ENCODE measurements at regions not wholly inside any gene's neighbourhood (a gene's known extent, or its start where the extent isn't known, plus 50 kb on each side); places are given as distances from the start of the nearest gene placed in this dataset.

- no peak overlapping the region for H3K4me3 ChIP-seq
- 85% methylated on average over 1 of the region's 1 CpG for WGBS
- no peaks in the 10 kb centered on the region for H3K27me3 ChIP-seq (replicated peaks; ENCODE audit: insufficient read depth)
- no peaks in the 10 kb centered on the region for H3K36me3 ChIP-seq
- H3K9me3 ChIP-seq = no peaks in the 10 kb centered on the region
- no peaks in the 10 kb centered on the region for H3K4me1 ChIP-seq (replicated peaks)
- H3K27ac ChIP-seq = no peak overlapping the region
- no peak for DNase-seq (ENCODE audit: low spot score)
- TF ChIP-seq POLR2A (IDR thresholded peaks at IDR 0.05) = no peak
- TF ChIP-seq, protein P1, sequence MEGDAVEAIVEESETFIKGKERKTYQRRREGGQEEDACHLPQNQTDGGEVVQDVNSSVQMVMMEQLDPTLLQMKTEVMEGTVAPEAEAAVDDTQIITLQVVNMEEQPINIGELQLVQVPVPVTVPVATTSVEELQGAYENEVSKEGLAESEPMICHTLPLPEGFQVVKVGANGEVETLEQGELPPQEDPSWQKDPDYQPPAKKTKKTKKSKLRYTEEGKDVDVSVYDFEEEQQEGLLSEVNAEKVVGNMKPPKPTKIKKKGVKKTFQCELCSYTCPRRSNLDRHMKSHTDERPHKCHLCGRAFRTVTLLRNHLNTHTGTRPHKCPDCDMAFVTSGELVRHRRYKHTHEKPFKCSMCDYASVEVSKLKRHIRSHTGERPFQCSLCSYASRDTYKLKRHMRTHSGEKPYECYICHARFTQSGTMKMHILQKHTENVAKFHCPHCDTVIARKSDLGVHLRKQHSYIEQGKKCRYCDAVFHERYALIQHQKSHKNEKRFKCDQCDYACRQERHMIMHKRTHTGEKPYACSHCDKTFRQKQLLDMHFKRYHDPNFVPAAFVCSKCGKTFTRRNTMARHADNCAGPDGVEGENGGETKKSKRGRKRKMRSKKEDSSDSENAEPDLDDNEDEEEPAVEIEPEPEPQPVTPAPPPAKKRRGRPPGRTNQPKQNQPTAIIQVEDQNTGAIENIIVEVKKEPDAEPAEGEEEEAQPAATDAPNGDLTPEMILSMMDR (IDR thresholded peaks at IDR 0.05) = no peak
- no peak for TF ChIP-seq POLR2AphosphoS5 (IDR thresholded peaks at IDR 0.05)
- intact Hi-C loops (cut with DNase I) = no loop called here
These were observed 906.7 kb downstream of the IGSF11 start for GRCh38 chr3:118127992-118128391.

DNA sequence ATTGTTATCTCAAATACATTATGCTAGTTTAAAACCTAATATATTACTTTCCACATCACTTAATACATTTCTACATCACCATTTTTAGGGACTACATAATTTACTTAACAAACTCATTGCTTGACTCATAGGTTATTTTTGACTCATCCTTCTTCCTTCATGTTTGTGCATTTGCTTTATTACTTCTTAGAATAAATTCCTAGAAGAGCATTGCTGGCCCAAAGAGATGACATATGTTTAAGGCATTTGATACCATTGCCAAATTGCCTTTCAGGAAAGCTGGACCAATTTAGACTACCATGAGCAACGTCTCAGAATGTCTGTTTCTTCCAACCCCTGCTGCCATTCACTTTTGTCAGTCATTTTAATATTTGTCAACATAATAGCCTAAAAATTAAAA lies 905.8 kb downstream of the IGSF11 start:
- no peaks in the 10 kb centered on the region for H3K4me1 ChIP-seq (replicated peaks)
- intact Hi-C loops (cut with DNase I) = no loop called here
- H3K27me3 ChIP-seq (replicated peaks; ENCODE audit: insufficient read depth) = no peaks in the 10 kb centered on the region
- no peak for DNase-seq (ENCODE audit: low spot score)
- no peaks in the 10 kb centered on the region for H3K36me3 ChIP-seq
- H3K4me3 ChIP-seq = no peak overlapping the region
- 25% methylated on average over 1 of the region's 1 CpG for whole genome bisulfite sequencing
- TF ChIP-seq, protein P1 (IDR thresholded peaks at IDR 0.05) = no peak
- TF ChIP-seq POLR2AphosphoS5 (IDR thresholded peaks at IDR 0.05) (no peak), POLR2A (IDR thresholded peaks at IDR 0.05) (no peak)
- no peak overlapping the region for H3K27ac ChIP-seq
- no peaks in the 10 kb centered on the region for H3K9me3 ChIP-seq

DNA sequence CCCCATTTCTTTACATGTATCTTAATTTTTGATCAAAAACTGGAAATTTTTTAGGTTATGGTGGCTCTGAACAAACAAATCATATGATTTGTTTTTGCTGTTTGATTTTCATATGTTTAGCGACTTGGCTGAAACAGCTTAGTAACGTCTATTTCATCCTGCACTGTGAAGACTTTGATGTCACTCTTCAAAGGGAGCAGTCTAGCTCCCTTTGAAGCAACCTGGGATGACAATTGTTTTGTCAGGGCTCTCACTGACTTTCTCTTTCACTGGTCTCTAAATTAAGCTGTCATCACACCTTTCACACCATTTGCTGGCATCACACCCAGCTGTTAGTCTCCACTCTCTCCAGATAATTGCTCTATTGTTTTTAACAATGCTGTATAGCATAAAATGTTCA lies 896.9 kb downstream of the IGSF11 start:
- intact Hi-C loops (cut with DNase I) = no loop called here
- Histone ChIP-seq H3K4me3 (no peak overlapping the region), H3K9me3 (no peaks in the 10 kb centered on the region), H3K36me3 (no peaks in the 10 kb centered on the region), H3K27me3 (replicated peaks; ENCODE audit: insufficient read depth) (no peaks in the 10 kb centered on the region), H3K4me1 (replicated peaks) (no peaks in the 10 kb centered on the region), H3K27ac (no peak overlapping the region)
- TF ChIP-seq, protein P1 (IDR thresholded peaks at IDR 0.05) = no peak
- no peak for TF ChIP-seq POLR2A (IDR thresholded peaks at IDR 0.05)
- no peak for TF ChIP-seq POLR2AphosphoS5 (IDR thresholded peaks at IDR 0.05)
- no peak for DNase-seq (ENCODE audit: low spot score)
- 41% methylated on average over 2 of the region's 2 CpGs for WGBS

DNA sequence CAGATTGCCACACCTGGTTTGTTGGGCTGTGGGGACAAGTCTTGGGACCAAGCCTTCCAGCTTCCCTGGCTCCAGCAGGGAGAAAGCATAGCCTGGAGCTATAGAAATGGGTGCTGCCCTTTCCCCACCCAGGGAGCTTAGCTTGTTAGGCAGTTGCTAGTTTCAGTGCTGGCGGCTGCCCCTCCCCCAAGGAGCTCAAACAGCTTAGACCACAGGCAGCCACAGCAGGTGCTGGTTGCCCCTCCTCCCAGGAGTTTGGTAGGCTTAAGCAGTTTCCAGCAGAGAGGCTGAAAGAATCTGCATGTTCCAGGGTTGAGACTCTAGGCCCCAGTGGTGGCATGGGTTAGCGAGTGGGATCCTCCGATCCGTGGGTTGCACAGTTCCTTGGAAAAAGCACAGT lies 889.7 kb downstream of the IGSF11 start:
- DNase-seq (ENCODE audit: low spot score) = no peak
- intact Hi-C loops (cut with DNase I) = no loop called here
- WGBS = 90% methylated on average over 4 of the region's 4 CpGs
- H3K4me1 ChIP-seq (replicated peaks) = no peaks in the 10 kb centered on the region
- no peaks in the 10 kb centered on the region for H3K27me3 ChIP-seq (replicated peaks; ENCODE audit: insufficient read depth)
- H3K4me3 ChIP-seq = no peak overlapping the region
- TF ChIP-seq POLR2A (IDR thresholded peaks at IDR 0.05) (no peak), POLR2AphosphoS5 (IDR thresholded peaks at IDR 0.05) (no peak)
- TF ChIP-seq, protein P1 (IDR thresholded peaks at IDR 0.05) = no peak
- no peaks in the 10 kb centered on the region for H3K9me3 ChIP-seq
- no peak overlapping the region for H3K27ac ChIP-seq
- no peaks in the 10 kb centered on the region for H3K36me3 ChIP-seq

DNA sequence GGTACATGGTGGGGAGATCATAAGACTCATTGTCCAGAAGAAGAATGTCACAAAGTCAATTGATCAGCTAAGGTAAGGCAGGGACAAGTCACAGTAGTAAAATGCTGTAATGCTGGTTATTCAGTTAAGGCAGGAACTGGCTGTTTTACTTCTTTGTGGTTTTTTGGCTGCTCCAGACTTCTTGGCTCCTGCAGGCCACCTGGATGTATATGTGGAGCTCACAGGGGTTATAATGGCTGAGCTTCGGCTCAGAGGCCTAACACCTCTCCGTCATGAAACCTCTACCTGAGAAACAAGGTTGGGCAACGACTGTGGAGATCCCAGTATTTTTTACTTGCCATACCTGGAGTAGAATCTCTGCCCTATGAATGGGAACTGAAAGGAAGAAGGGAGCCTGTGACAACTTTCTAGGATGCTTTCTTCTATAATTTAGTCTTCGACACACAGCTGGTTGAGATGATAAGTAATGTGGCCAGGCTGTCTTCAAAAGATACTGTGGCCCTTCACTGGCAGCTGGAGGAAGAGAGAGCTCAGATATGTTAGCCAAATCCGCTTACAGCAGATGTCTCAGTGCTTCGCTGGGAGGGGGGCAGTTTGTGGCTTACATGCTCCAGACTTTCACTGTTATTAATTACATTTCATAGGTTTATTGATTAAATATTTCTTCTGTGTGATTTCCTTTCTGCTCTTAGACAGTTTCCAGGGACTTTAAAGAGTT lies 887.8 kb downstream of the IGSF11 start:
- no peaks in the 10 kb centered on the region for H3K27me3 ChIP-seq (replicated peaks; ENCODE audit: insufficient read depth)
- no peaks in the 10 kb centered on the region for H3K4me1 ChIP-seq (replicated peaks)
- 72% methylated on average over 6 of the region's 6 CpGs for WGBS
- intact Hi-C loops (cut with DNase I) = no loop called here
- H3K4me3 ChIP-seq = no peak overlapping the region
- no peaks in the 10 kb centered on the region for H3K36me3 ChIP-seq
- no peak for DNase-seq (ENCODE audit: low spot score)
- no peak for TF ChIP-seq POLR2AphosphoS5 (IDR thresholded peaks at IDR 0.05)
- TF ChIP-seq, protein P1 (IDR thresholded peaks at IDR 0.05) = no peak
- no peak for TF ChIP-seq POLR2A (IDR thresholded peaks at IDR 0.05)
- no peak overlapping the region for H3K27ac ChIP-seq
- H3K9me3 ChIP-seq = no peaks in the 10 kb centered on the region

Data from prostate gland (tissue), 2 donors.